Brain microvascular endothelial cell (primary cell): ENCODE measurements at regions not wholly inside any gene's neighbourhood (a gene's known extent, or its start where the extent isn't known, plus 50 kb on each side); places are given as distances from the start of the nearest gene placed in this dataset.

Experiments
- DNase-seq: peaks from one replicate; pipeline ENCODE4 v3.0.0-alpha.2; 2020
- H3K27ac ChIP-seq: fragments of 250-450 bp; sonication (Bioruptor Pico); 2 replicates; pipeline ENCODE4 v1.5.1; 2020; ENCODE audit warnings: mild to moderate bottlenecking, moderate library complexity
- H3K27me3 ChIP-seq: fragments of 250-450 bp; sonication (Bioruptor Pico); replicated peaks from 2 replicates; pipeline ENCODE4 v1.5.1; 2020; ENCODE audit warnings: mild to moderate bottlenecking
- H3K36me3 ChIP-seq: fragments of 250-450 bp; sonication (Bioruptor Pico); replicated peaks from 2 replicates; pipeline ENCODE4 v1.5.1; 2020; ENCODE audit warnings: mild to moderate bottlenecking
- H3K4me3 ChIP-seq: 2 replicates; pipeline ENCODE4 v1.5.1; 2011; ENCODE audit warnings: low read depth, mild to moderate bottlenecking, control low read depth, low read length, moderate library complexity
- in situ Hi-C: cut with HindIII; loops from 2 replicates; pipeline ENCODE4 v1.10.0; 2017; ENCODE audit warnings: low sequenced_read_pairs, low pct_ligation_motif_present
- TF ChIP-seq, protein P1 (sequence below): IDR thresholded peaks from 2 replicates; pipeline ENCODE4 v1.5.1; 2011; ENCODE audit warnings: low read depth, mild to moderate bottlenecking, moderate library complexity, low read length, control low read depth, inconsistent platforms; ENCODE audit errors: missing control alignments

DNA sequence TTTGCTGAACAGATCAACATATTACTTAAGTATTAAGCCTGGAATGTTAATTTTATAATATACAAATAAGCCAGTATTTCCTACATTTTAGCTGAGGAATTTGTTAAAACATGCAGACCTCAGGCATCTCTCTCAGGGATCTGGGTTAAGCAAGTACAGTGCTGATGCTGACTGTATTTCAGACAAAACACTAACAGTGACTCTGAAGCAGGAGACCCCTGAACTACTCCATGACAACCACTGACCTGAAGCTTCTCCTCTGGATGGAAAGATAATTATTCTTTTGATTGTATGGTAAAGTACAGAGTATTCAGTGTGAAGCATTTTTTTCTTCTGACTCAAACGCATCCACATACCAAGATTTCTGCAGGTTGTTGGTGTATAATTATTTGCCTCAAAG lies 680.8 kb downstream of the LIG4 start:
- Histone ChIP-seq H3K36me3 (no peaks in the 10 kb centered on the region), H3K4me3 (no peak overlapping the region), H3K27ac (no peak overlapping the region), H3K27me3 (no peaks in the 10 kb centered on the region)
- in situ Hi-C loops = no loop called here
- TF ChIP-seq, protein P1, sequence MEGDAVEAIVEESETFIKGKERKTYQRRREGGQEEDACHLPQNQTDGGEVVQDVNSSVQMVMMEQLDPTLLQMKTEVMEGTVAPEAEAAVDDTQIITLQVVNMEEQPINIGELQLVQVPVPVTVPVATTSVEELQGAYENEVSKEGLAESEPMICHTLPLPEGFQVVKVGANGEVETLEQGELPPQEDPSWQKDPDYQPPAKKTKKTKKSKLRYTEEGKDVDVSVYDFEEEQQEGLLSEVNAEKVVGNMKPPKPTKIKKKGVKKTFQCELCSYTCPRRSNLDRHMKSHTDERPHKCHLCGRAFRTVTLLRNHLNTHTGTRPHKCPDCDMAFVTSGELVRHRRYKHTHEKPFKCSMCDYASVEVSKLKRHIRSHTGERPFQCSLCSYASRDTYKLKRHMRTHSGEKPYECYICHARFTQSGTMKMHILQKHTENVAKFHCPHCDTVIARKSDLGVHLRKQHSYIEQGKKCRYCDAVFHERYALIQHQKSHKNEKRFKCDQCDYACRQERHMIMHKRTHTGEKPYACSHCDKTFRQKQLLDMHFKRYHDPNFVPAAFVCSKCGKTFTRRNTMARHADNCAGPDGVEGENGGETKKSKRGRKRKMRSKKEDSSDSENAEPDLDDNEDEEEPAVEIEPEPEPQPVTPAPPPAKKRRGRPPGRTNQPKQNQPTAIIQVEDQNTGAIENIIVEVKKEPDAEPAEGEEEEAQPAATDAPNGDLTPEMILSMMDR = no peak
- DNase-seq = no peak

DNA sequence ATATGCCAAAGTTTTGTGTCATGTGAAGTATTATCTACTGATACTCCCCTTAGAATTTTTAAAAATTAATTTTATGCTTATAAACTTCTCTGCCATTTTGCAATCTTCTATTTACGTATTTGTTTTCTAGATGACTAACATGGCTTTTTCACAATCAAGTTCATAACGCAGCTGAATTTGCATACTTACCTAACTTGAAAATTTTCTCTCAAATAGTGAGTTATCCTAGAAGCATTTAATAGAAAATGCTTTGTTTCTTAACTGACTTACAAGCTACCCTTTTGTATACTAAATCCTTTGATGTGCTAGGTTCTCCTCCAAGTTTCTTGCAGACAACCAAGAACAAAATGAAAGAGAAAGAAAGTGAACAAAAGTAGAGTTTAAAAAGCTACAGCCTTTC lies 683.5 kb downstream of the LIG4 start:
- no peaks in the 10 kb centered on the region for H3K27me3 ChIP-seq
- H3K4me3 ChIP-seq = no peak overlapping the region
- in situ Hi-C loops = no loop called here
- H3K27ac ChIP-seq = no peak overlapping the region
- TF ChIP-seq, protein P1 = no peak
- no peak for DNase-seq
- H3K36me3 ChIP-seq = no peaks in the 10 kb centered on the region

DNA sequence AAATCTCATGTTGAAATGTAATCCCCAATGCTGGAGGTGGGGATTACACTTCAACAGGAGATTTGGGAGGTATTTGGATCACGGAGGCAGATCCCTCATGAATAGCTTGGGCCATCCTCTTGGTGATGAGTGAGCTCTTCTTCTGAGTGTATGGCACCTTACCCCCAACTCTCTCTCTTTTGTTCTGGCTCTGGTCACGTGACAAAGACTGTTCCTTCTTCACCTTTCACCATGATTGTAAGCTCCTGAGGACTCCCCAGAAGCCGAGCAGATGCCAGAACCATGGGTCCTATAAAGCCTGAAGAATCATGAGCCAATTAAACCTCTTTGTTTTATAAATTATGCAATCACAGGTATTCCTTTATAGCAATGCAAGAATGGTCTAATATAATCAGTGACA lies 684.2 kb downstream of the LIG4 start:
- in situ Hi-C loops = no loop called here
- no peaks in the 10 kb centered on the region for H3K36me3 ChIP-seq
- DNase-seq = no peak
- TF ChIP-seq, protein P1 = no peak
- H3K27me3 ChIP-seq = no peaks in the 10 kb centered on the region
- H3K4me3 ChIP-seq = no peak overlapping the region
- H3K27ac ChIP-seq = no peak overlapping the region

DNA sequence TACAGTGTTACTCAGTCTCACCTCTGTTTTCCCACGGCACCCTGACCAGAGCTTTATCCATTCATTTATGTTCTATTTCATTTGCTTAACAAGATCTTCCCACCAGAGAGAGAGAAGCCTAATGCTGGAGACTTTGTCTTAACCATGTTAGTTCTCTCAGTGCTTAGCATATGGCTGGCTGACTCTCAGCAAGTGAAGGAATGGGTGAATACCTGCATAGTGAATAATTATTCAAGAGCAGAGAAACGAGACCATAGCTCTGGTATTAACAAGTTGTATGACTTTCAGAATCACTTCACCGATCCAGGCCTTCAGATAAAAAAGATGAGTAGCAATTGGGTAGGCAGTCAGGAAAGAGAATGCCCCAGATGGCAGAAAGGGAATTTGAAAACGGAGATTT lies 686.3 kb downstream of the LIG4 start:
- in situ Hi-C loops = no loop called here
- H3K27me3 ChIP-seq = no peaks in the 10 kb centered on the region
- TF ChIP-seq, protein P1 = no peak
- no peak for DNase-seq
- H3K27ac ChIP-seq = no peak overlapping the region
- no peak overlapping the region for H3K4me3 ChIP-seq
- H3K36me3 ChIP-seq = no peaks in the 10 kb centered on the region

DNA sequence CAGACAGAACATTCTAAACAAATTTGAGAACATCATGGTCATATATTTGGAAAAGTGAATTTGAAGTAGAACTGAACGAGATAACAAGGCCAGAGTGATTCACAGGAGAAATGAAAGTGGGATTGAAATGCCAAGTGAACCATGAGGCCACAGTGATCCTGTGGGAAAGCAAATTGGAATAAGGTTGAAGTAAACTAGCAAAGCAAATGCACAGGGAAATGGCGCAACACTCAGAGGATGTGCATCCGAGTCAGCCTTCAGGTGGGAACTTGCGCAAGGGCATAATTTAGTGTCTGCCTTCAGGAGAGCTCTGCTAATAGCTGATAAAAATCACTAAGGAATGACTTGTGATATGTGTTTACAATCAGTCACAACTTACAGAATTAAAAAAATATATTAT lies 696.6 kb downstream of the LIG4 start:
- in situ Hi-C loops = no loop called here
- Histone ChIP-seq H3K4me3 (no peak overlapping the region), H3K27ac (no peak overlapping the region), H3K27me3 (no peaks in the 10 kb centered on the region), H3K36me3 (no peaks in the 10 kb centered on the region)
- no peak for DNase-seq
- TF ChIP-seq, protein P1 = no peak

DNA sequence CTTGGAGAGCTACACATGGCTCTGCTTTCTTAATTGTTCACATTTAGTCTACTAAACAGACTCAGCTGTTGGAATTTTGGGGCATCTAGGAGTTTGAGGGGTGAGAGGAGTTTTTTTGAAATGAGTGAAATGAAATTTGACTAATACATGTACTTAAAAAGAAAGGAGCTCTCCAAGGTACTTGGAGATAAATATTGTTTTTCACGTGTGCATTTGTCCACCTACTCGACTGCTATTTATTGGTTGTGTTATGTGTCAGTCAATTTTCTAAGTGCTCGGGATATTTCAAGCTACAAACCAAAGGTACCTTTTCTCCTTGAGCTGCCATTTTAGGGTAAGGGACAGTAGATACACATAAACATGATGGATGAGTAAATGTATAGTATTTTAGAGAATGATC lies 697.0 kb downstream of the LIG4 start:
- no peak for DNase-seq
- in situ Hi-C loops = no loop called here
- Histone ChIP-seq H3K27me3 (no peaks in the 10 kb centered on the region), H3K36me3 (no peaks in the 10 kb centered on the region), H3K27ac (no peak overlapping the region), H3K4me3 (no peak overlapping the region)
- TF ChIP-seq, protein P1 = no peak
